OCI-LY7 (cell line): ENCODE measurements at regions not wholly inside any gene's neighbourhood (a gene's known extent, or its start where the extent isn't known, plus 50 kb on each side); places are given as distances from the start of the nearest gene placed in this dataset.

Experiments used
- BruUV-seq: library from RNA; stranded (reverse); fragments of 400-500 nt; replicated peaks from 2 replicates; lab custom pipeline; 2021; lab: Mats Ljungman, UMichigan
- CTCF ChIA-PET: fragments of 300-600 bp; sonication (Branson Sonifier 250); formaldehyde crosslinking; loops from one replicate; lab custom pipeline; 2022; ENCODE audit warnings: antibody characterized with exemption; ENCODE audit not compliant: unreplicated experiment; lab: Charles Lee
- POLR2A ChIA-PET: fragments of 300-600 bp; sonication (Branson Sonifier 250); formaldehyde crosslinking; loops from one replicate; lab custom pipeline; 2022; ENCODE audit warnings: antibody characterized with exemption; lab: Charles Lee
- DNase-seq: peaks from one replicate; pipeline ENCODE4 v3.0.0-alpha.2; 2015; ENCODE audit warnings: low spot score
- H2AFZ ChIP-seq: fragments of 200-600 bp; sonication (generic), shearing (Covaris generic); 2 replicates; pipeline ENCODE4 v1.6.1; 2014; ENCODE audit warnings: mild to moderate bottlenecking, antibody characterized with exemption, low read length, moderate library complexity
- H3K27ac ChIP-seq: fragments of 200-600 bp; sonication (generic); 2 replicates; pipeline ENCODE4 v1.5.1; 2014; ENCODE audit warnings: mixed run types, low read depth, mild to moderate bottlenecking, moderate library complexity, low read length, inconsistent platforms; ENCODE audit not compliant: poor library complexity, severe bottlenecking
- H3K36me3 ChIP-seq: fragments of 200-600 bp; sonication (generic); 2 replicates; pipeline ENCODE4 v1.6.1; 2014; ENCODE audit warnings: mild to moderate bottlenecking, antibody characterized with exemption, low read length, moderate library complexity, mixed read lengths; ENCODE audit not compliant: insufficient read depth
- H3K4me1 ChIP-seq: fragments of 200-600 bp; sonication (generic); 2 replicates; pipeline ENCODE4 v1.5.1; 2014; ENCODE audit warnings: mild to moderate bottlenecking, low read length; ENCODE audit not compliant: insufficient read depth, poor library complexity, severe bottlenecking
- H3K4me2 ChIP-seq: fragments of 200-600 bp; sonication (generic); 2 replicates; pipeline ENCODE4 v1.6.1; 2014; ENCODE audit warnings: mild to moderate bottlenecking, low read length
- H3K4me3 ChIP-seq: fragments of 200-600 bp; sonication (generic); 2 replicates; pipeline ENCODE4 v1.5.1; 2014; ENCODE audit warnings: mild to moderate bottlenecking, low read depth, low read length; ENCODE audit not compliant: poor library complexity, severe bottlenecking
- H3K79me2 ChIP-seq: fragments of 200-600 bp; sonication (generic); 2 replicates; pipeline ENCODE4 v1.6.1; 2016; ENCODE audit warnings: low read depth, mild to moderate bottlenecking, low read length, moderate library complexity, mixed read lengths; ENCODE audit not compliant: insufficient read depth
- H3K9me2 ChIP-seq: fragments of 200-600 bp; sonication (generic); 2 replicates; pipeline ENCODE4 v1.6.1; 2016; ENCODE audit warnings: mild to moderate bottlenecking, low read length, mixed read lengths; ENCODE audit not compliant: insufficient read depth
- H3K9me3 ChIP-seq: fragments of 200-600 bp; sonication (generic); 2 replicates; pipeline ENCODE4 v1.6.1; 2014; ENCODE audit warnings: mild to moderate bottlenecking, mixed run types, low read length, mixed read lengths
- H4K20me1 ChIP-seq: fragments of 200-600 bp; sonication (generic); 2 replicates; pipeline ENCODE4 v1.6.1; 2014; ENCODE audit warnings: mild to moderate bottlenecking, antibody characterized with exemption, low read length, moderate library complexity, mixed read lengths; ENCODE audit not compliant: insufficient read depth
- CTCF ChIP-seq: fragments of 200-600 bp; sonication (generic); conservative IDR thresholded peaks from 2 replicates; pipeline ENCODE4 v1.5.1; 2014; ENCODE audit warnings: mild to moderate bottlenecking, antibody characterized with exemption, low read length, moderate library complexity, mixed read lengths
- EZH2phosphoT487 ChIP-seq: fragments of 200-600 bp; sonication (generic); IDR thresholded peaks from 2 replicates; pipeline ENCODE4 v1.6.1; 2018; ENCODE audit warnings: low read depth, borderline replicate concordance, mild to moderate bottlenecking, mixed run types, antibody characterized with exemption, low read length, moderate library complexity, mixed read lengths
- intact Hi-C: fragments of 100-400 bp; cut with micrococcal nuclease; formaldehyde crosslinking; loops from one replicate; pipeline ENCODE4 v1.10.0; 2022; ENCODE audit not compliant: unreplicated experiment

GRCh38 chr1:229138058-229138457 lies 132.9 kb upstream of the RAB4A start:
- DNase-seq = no peak
- H3K79me2 ChIP-seq = no peaks in the 10 kb centered on the region
- no peak overlapping the region for H3K4me2 ChIP-seq
- no TSS peak for BruUV-seq
- intact Hi-C loops = no loop called here
- H3K9me3 ChIP-seq = peaks cover 11% of the 10 kb centered on the region; the same call in 1 of the 2 replicates
- no peaks in the 10 kb centered on the region for H3K36me3 ChIP-seq
- no peak for TF ChIP-seq EZH2phosphoT487
- TF ChIP-seq CTCF = no peak
- POLR2A ChIA-PET = interaction anchor here (0.8 to 1.4 kb wide), 2 partner anchors 9 to 109 kb away, joined by 3 read pairs; no protein-coding TSS in a partner anchor
- H3K4me3 ChIP-seq = no peak overlapping the region
- no peak overlapping the region for H2AFZ ChIP-seq
- H3K4me1 ChIP-seq = peaks cover 15% of the 10 kb centered on the region
- H3K27ac ChIP-seq = no peak overlapping the region
- no peaks in the 10 kb centered on the region for H3K9me2 ChIP-seq
- no peaks in the 10 kb centered on the region for H4K20me1 ChIP-seq
- CTCF ChIA-PET = no interaction called here

- Histone ChIP-seq H3K4me3 (no peak overlapping the region), H3K79me2 (no peaks in the 10 kb centered on the region), H3K9me3 (peaks cover 11% of the 10 kb centered on the region; the same call in 1 of the 2 replicates), H4K20me1 (no peaks in the 10 kb centered on the region), H3K4me2 (no peak overlapping the region), H2AFZ (0 out of 2 replicates have a peak overlapping the region, but pooled peaks have one; percentile 8), H3K4me1 (peaks cover 15% of the 10 kb centered on the region), H3K9me2 (no peaks in the 10 kb centered on the region), H3K27ac (no peak overlapping the region), H3K36me3 (no peaks in the 10 kb centered on the region)
- TF ChIP-seq CTCF (no peak), EZH2phosphoT487 (no peak)
- no TSS peak for BruUV-seq
- no peak for DNase-seq
- POLR2A ChIA-PET = interaction anchor here (0.9 to 1.4 kb wide), 2 partner anchors 9 to 10 kb away, joined by 3 to 4 read pairs; no protein-coding TSS in a partner anchor
- intact Hi-C loops = no loop called here
- CTCF ChIA-PET = no interaction called here
Observed at GRCh38 chr1:229139331-229140118, 131.4 kb upstream of the RAB4A start.

- H3K27ac ChIP-seq = no peak overlapping the region
- no peaks in the 10 kb centered on the region for H3K9me2 ChIP-seq
- H3K79me2 ChIP-seq = no peaks in the 10 kb centered on the region
- no peak for DNase-seq
- intact Hi-C loops = no loop called here
- ChIA-PET CTCF (no interaction called here), POLR2A (interaction anchor here (0.6 kb wide), 1 partner anchor 87 kb away, joined by 3 read pairs; no protein-coding TSS in a partner anchor)
- no peak for TF ChIP-seq CTCF
- TF ChIP-seq EZH2phosphoT487 = no peak
- H3K4me2 ChIP-seq = no peak overlapping the region
- H3K4me3 ChIP-seq = no peak overlapping the region
- H4K20me1 ChIP-seq = no peaks in the 10 kb centered on the region
- BruUV-seq = no TSS peak
- peaks cover 15% of the 10 kb centered on the region for H3K4me1 ChIP-seq
- H3K9me3 ChIP-seq = peaks cover 11% of the 10 kb centered on the region; the same call in 1 of the 2 replicates
- no peaks in the 10 kb centered on the region for H3K36me3 ChIP-seq
- no peak overlapping the region for H2AFZ ChIP-seq
Observed at GRCh38 chr1:229140119-229140396, 130.9 kb upstream of the RAB4A start.
